HEK293 (cell line): ENCODE measurements at regions not wholly inside any gene's neighbourhood (a gene's known extent, or its start where the extent isn't known, plus 50 kb on each side); places are given as distances from the start of the nearest gene placed in this dataset.
A peak's percentile ranks its signal among the peaks of the same experiment; 100 is the strongest.

ENCODE experiments used
- CTCF ChIA-PET: fragments of 350-600 bp; formaldehyde crosslinking; extraction: SDS; loops from one replicate; lab custom pipeline; 2021; ENCODE audit warnings: antibody characterized with exemption; lab: Yijun Ruan, JAX
- POLR2A ChIA-PET: fragments of 300-600 bp; formaldehyde crosslinking; extraction: SDS; loops from one replicate; lab custom pipeline; 2020; ENCODE audit warnings: antibody characterized with exemption, inconsistent platforms; lab: Yijun Ruan, JAX
- H3K27ac ChIP-seq: fragments of 200-500 bp; sonication (Bioruptor generic); 2 replicates; pipeline ENCODE4 v1.5.1; 2014; ENCODE audit warnings: low read depth, low read length, control low read depth, inconsistent platforms; ENCODE audit errors: extremely low read depth
- H3K36me3 ChIP-seq, 2 experiments: fragments of 200-500 bp in 1 of 2; sonication (Bioruptor generic) in 1 of 2; 1 replicate in 1 of 2; 2 replicates in 1 of 2; pipeline ENCODE4 v1.5.1; 2014 to 2017; ENCODE audit warnings: inconsistent platforms in 2 of 2, low read length in 2 of 2; ENCODE audit not compliant: control insufficient read depth in 2 of 2, insufficient read depth in 1 of 2
- H3K4me1 ChIP-seq: fragments of 200-500 bp; sonication (Bioruptor generic); 2 replicates; pipeline ENCODE4 v1.5.1; 2014; ENCODE audit warnings: mild to moderate bottlenecking, low read length, inconsistent platforms; ENCODE audit not compliant: control insufficient read depth, insufficient read depth
- H3K4me3 ChIP-seq: 2 replicates; pipeline ENCODE4 v1.5.1; 2011; ENCODE audit warnings: low read depth, mild to moderate bottlenecking, control low read depth, low read length, moderate library complexity
- H3K9me3 ChIP-seq: fragments of 200-500 bp; sonication (Bioruptor generic); 2 replicates; pipeline ENCODE4 v1.5.1; 2014; ENCODE audit warnings: low read depth, low read length, inconsistent platforms; ENCODE audit not compliant: control insufficient read depth, insufficient read depth
- ATF2 ChIP-seq: fragments of 450-650 bp; formaldehyde crosslinking; IDR thresholded peaks from 2 replicates; pipeline ENCODE4 v1.5.1; 2016; ENCODE audit warnings: missing biosample characterization, missing genetic modification characterization, low read depth
- KLF8 ChIP-seq: fragments of 450-650 bp; formaldehyde crosslinking; IDR thresholded peaks from 2 replicates; pipeline ENCODE4 v1.5.1; 2016; ENCODE audit warnings: missing biosample characterization, missing genetic modification characterization
- PRDM10 ChIP-seq: fragments of 450-650 bp; formaldehyde crosslinking; IDR thresholded peaks from 2 replicates; pipeline ENCODE4 v1.5.1; 2016; ENCODE audit warnings: missing biosample characterization, missing genetic modification characterization
- SCRT2 ChIP-seq: fragments of 450-650 bp; formaldehyde crosslinking; IDR thresholded peaks from 2 replicates; pipeline ENCODE4 v1.5.1; 2016; ENCODE audit warnings: missing biosample characterization, missing genetic modification characterization
- ZBTB10 ChIP-seq: fragments of 450-650 bp; formaldehyde crosslinking; IDR thresholded peaks from 2 replicates; pipeline ENCODE4 v1.5.1; 2016; ENCODE audit warnings: missing biosample characterization, missing genetic modification characterization
- ZBTB17 ChIP-seq: fragments of 450-650 bp; formaldehyde crosslinking; IDR thresholded peaks from 2 replicates; pipeline ENCODE4 v1.5.1; 2016; ENCODE audit warnings: missing biosample characterization, missing genetic modification characterization
- ZBTB21 ChIP-seq: fragments of 450-650 bp; formaldehyde crosslinking; IDR thresholded peaks from 2 replicates; pipeline ENCODE4 v1.5.1; 2017; ENCODE audit warnings: missing biosample characterization, missing genetic modification characterization
- ZNF175 ChIP-seq: fragments of 450-650 bp; formaldehyde crosslinking; IDR thresholded peaks from 2 replicates; pipeline ENCODE4 v1.5.1; 2016; ENCODE audit warnings: missing biosample characterization, missing genetic modification characterization
- ZNF2 ChIP-seq: fragments of 450-650 bp; formaldehyde crosslinking; IDR thresholded peaks from 2 replicates; pipeline ENCODE4 v1.5.1; 2016; ENCODE audit warnings: missing biosample characterization, missing genetic modification characterization
- ZNF202 ChIP-seq: fragments of 450-650 bp; formaldehyde crosslinking; IDR thresholded peaks from 2 replicates; pipeline ENCODE4 v1.5.1; 2016; ENCODE audit warnings: missing biosample characterization, missing genetic modification characterization, borderline replicate concordance
- ZNF280D ChIP-seq: fragments of 450-650 bp; formaldehyde crosslinking; IDR thresholded peaks from 2 replicates; pipeline ENCODE4 v1.5.1; 2016; ENCODE audit warnings: missing biosample characterization, missing genetic modification characterization
- ZNF629 ChIP-seq: fragments of 450-650 bp; formaldehyde crosslinking; IDR thresholded peaks from 2 replicates; pipeline ENCODE4 v1.5.1; 2017; ENCODE audit warnings: missing biosample characterization, missing genetic modification characterization
- ZNF639 ChIP-seq: fragments of 450-650 bp; formaldehyde crosslinking; IDR thresholded peaks from 2 replicates; pipeline ENCODE4 v1.5.1; 2016; ENCODE audit warnings: missing biosample characterization, missing genetic modification characterization
- ZNF704 ChIP-seq: fragments of 450-650 bp; formaldehyde crosslinking; IDR thresholded peaks from 2 replicates; pipeline ENCODE4 v1.5.1; 2016; ENCODE audit warnings: missing biosample characterization, missing genetic modification characterization

- Histone ChIP-seq H3K36me3 (no peaks in the 10 kb centered on the region), H3K9me3 (no peaks in the 10 kb centered on the region), H3K4me1 (no peaks in the 10 kb centered on the region), H3K4me3 (no peak overlapping the region), H3K27ac (no peak overlapping the region)
- peak; percentile 46; the same call in 1 of the 2 replicates for TF ChIP-seq ZNF629 (tag by site-specific recombination)
- no peak for TF ChIP-seq ZNF704 (tag by site-specific recombination)
- TF ChIP-seq ZBTB17 (tag by site-specific recombination) = no peak
- no peak for TF ChIP-seq ZBTB10 (tag by site-specific recombination)
- peak; percentile 76 for TF ChIP-seq PRDM10 (tag by site-specific recombination)
- TF ChIP-seq ATF2 (tag by site-specific recombination) = peak; percentile 83
- TF ChIP-seq KLF8 (tag by site-specific recombination) = no peak
- TF ChIP-seq ZNF175 (tag by site-specific recombination) = no peak
- TF ChIP-seq ZNF2 (tag by site-specific recombination) = no peak
- no peak for TF ChIP-seq ZNF202 (tag by site-specific recombination)
- no peak for TF ChIP-seq ZNF639 (tag by site-specific recombination)
- 0 out of 2 replicates have a peak, but pooled peaks have one; percentile 59 for TF ChIP-seq ZBTB21 (tag by site-specific recombination)
- CTCF ChIA-PET = no interaction called here
- POLR2A ChIA-PET = no interaction called here
Observed at GRCh38 chr7:156360835-156361234, 279.7 kb upstream of the RNF32 start.

GRCh38 chr7:156356551-156356950, 284.0 kb upstream of the RNF32 start:
- ChIA-PET POLR2A (no interaction called here), CTCF (no interaction called here)
- Histone ChIP-seq H3K4me1 (no peaks in the 10 kb centered on the region), H3K27ac (no peak overlapping the region), H3K36me3 (no peaks in the 10 kb centered on the region), H3K9me3 (no peaks in the 10 kb centered on the region)
- TF ChIP-seq ZBTB10 (tag by site-specific recombination) (no peak), ZNF280D (tag by site-specific recombination) (no peak), SCRT2 (peak; percentile 45; the same call in 1 of the 2 replicates)
- TF ChIP-seq, all 188 proteins: peak for 1
- no peak overlapping the region for H3K4me3 ChIP-seq
